SHP77 (cell line): ENCODE measurements at regions not wholly inside any gene's neighbourhood (a gene's known extent, or its start where the extent isn't known, plus 50 kb on each side); places are given as distances from the start of the nearest gene placed in this dataset.

ENCODE experiments used
- DNase-seq, 2 experiments: peaks; one replicate each; lab custom pipeline; 2025; lab: John Stamatoyannopoulos, UW

DNA sequence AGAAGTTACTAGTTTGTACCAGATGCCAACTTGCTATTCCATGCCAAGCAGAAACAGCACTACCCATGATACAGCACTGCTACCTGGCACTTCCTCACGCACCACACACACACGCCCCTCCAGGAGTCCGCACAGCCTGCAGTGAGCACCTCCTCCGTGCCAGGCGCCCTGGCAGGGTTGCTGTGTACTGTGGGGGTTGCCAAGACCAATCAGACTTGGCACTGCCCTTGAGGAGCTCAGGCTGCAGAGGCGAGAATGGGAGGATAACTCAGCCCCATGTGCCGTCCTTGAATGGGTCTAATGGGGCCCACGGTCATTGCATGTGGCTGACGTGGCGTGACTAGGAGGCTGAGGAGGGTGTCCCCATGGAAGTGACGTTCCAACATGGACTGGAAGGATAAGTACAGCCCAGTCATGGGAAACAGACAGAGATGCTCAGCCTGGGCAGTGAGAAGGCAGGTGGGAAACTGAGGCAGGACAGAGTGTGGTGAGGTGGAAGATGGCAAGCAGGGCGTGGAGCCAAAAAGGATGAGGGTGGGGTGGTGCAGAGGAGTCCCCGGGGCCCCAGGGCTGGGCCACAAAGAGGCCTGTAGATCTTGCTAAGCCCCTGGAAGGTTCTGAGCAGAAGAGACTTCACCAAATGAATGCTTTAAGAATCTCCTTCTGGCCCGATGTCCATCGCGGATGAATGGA lies 65.3 kb upstream of the C14orf180 start:
- DNase-seq, result no peak

DNA sequence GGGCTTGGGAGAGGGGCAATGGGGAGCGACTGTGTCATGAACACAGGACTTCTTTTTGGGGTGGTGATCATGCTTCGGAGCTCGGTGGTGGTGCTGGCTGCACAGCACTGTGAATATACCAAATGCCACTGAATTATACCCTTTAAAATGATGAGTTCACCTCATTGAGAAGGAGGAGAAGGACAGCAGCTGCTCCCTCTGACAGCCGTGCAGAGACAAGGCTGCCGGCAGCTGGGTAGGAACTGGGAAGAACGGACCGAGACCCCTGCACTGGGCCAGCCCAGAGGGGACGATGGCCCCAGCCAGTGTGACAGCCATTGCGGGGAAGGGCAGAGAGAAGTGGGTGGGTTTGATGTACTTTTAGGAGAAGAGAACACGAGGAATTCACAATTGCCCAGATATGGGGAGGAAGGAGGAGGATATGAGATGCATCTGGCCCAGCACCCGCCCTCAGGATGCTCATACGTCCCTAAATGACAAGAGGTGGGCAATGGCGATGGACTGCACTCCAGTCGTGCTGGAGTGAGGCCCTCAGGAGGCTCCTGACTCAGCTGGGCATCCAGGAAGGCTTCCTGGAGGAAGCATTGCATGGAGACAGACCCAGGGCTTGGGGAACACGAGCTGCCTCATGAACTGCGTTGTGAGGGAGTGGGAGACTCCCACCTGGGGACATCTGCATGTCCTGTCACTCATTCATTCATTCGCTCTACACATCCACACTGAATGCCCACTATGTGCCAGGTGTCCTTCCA lies 64.3 kb upstream of the C14orf180 start:
- no peak for DNase-seq

DNA sequence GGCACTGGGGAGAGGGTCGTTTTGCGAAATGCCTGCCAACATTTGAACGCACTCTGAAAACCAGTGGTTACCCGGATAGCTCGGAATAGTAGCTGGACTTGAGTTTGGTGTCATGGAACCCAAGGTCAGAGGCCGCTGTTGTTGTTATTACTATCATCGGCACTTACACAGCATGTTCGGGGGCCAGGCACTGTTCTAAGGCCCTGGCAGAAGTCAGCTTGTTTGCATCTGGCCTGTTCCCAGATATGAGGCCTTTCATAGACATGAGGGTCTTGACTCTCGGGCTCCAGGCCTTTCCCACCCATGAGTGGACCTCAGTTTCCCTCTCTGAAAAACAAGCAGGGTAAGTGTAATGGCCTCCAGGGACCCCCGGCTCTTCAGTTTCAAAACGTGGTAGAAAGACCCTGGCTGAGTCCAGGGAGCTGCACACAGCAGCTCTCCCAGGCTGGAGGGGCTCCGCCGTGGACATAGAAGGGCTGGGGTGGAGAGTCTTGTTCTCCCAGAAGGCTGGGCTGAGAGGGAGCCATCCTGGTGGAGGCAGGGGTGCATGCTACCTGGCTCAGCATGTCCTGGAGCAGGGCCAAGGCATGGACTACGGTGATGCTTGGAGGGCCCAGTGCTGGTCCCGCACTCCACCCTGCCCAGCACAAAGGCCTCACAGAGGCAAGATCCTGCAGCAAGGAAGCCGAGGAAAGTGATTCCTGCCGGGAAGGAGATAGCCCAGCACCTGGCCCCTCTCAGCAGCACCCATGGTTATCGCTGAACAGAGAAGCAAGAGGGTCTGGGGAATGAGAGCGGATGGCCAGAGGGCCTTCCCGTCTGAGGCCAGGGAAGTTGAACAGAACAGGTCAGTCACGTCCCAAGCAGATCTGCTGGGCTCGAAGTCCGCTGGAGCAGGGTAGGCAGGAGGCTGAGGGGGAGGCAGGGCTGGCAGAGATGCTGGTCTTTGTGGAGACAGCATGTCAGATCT lies 63.5 kb upstream of the C14orf180 start:
- no peak for DNase-seq

DNA sequence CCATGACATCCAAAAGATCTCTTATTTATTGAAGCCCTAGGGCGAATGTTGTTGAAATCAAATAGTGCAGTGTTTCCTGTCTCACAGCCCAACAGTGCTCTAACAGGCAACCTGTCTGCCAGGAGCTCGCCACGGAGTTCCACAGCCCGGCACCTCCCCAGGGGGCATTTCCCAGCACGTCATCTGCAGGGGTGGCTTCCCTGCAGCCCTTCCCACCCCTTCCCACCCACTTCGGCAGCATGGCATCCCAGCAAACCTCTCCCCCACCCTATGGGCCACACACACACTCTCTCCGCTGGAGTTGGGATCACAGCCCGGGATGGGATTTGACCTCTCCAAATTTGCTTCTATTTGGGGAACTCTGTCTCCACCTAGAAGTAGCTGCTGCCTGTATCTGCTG lies 62.7 kb upstream of the C14orf180 start:
- DNase-seq, result no peak

DNA sequence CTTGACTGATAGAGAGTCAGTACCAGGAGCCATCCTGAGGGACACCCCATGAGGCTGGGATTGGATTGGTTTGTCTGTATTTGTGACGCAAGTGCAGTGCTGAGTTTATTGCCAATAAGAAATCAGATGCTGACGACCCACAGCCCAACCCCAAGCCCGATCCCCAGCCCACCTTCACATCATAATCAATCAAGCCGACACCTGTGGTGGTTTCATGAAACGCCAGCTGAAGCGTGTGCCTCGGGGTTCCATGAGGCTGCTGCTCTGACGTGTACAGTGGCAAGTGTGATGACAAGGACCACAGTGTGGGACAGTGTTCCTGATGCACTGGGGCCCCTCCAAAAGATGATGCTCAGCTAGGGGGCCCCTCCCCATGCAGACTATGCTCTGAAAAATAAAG lies 62.1 kb upstream of the C14orf180 start:
- DNase-seq, result no peak

DNA sequence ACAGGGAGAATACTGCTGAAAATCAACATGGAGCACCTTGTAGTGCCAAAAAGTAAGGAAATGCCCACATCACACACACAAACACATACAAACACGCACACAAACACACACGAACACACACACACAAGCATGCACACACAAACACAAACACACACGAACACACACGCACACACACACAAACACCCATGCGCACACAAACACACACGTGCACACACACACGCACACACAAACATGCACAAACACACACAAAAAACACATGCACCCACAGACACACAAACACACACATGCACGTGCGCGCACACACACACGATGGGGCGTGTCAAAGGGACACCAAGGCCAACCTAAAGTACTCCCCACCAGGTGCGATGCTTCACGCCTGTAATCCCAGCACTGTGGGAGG lies 61.7 kb upstream of the C14orf180 start:
- no peak for DNase-seq

DNA sequence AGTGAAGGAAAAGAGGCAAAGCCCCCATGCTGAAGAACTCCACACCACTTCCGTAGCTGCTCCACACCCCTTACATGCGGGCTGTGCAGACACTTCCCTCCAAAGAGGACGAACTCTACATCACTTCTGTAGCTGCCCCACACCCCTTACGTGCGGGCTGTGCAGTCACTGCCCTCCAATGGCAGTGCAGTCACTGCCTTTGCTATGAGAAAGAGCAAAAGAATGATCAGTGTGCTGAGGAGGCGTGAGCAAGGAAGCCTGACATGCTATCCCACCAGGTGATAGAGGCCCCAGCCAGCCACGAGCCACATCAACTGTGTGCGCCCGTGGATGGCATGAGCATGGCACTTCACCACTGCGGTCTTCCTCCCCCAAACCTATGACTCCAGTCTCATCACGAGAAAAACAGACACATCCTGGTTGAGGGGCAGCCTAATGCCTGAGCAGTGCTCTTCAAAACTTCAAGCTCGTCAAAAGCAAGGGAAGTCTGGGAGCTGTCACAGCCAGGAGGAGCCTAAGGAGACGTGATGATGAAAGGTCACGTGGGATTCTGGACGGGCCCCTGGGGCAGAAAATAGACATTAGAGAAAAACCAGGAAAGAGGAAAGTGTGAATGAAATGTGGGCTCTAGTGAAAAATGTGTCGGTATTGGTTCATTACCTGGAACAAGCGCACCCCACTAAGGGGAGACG lies 60.8 kb upstream of the C14orf180 start:
- DNase-seq, result no peak

DNA sequence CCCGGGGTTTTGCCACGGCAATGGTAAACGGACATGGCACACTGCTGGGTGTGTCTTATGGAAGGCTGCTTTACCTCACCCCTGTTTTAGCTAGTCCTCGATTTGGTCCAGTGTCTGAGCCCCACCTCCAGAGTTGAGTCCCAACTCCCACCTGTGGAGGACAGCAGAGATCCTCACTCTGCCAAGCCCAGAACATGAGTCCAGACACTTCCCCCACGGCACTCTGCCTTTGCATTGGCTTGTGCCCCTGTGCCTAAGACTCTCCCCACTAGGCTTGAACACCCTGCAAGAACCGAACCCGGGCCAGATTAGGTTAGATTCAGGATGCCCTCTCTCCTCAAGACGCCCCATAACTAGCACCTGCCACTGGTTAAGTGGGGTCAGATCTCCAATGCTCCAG lies 59.8 kb upstream of the C14orf180 start:
- no peak for DNase-seq

DNA sequence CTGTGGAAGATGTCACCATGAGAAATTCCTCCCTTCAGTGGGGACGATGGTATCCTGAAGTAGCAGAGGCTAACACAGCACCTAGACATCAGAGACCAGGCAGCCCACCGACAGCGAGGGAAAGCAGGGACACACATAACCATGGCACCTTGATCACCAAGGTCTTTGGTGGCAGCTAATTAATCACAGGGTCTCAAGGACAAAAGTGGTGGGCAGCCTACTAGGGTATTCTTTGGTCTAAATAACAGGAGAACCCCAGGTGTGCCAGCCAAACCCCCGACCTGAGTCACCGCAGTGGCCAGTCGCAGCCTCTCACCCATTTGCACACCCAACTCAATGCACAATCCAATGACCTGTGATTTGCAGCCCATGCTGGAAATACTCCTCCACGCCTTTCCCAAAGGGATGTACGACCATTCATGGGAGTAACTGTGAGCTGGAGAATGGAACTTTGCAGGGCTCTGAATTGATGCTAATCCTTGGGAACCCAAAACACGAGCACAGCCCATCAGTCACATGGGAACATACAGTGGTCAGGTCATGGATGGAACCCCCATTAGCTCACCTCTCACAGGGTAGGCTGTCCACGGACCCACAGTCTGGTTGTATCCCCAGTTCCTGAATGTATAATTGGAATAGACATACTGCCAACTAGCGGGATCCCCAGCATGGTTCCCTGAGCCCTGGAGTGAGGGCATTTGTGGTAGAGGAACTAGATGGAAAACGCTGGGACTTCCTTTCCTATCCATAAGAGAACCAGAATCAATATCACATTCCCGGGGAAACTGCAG lies 58.7 kb upstream of the C14orf180 start:
- DNase-seq, result no peak

DNA sequence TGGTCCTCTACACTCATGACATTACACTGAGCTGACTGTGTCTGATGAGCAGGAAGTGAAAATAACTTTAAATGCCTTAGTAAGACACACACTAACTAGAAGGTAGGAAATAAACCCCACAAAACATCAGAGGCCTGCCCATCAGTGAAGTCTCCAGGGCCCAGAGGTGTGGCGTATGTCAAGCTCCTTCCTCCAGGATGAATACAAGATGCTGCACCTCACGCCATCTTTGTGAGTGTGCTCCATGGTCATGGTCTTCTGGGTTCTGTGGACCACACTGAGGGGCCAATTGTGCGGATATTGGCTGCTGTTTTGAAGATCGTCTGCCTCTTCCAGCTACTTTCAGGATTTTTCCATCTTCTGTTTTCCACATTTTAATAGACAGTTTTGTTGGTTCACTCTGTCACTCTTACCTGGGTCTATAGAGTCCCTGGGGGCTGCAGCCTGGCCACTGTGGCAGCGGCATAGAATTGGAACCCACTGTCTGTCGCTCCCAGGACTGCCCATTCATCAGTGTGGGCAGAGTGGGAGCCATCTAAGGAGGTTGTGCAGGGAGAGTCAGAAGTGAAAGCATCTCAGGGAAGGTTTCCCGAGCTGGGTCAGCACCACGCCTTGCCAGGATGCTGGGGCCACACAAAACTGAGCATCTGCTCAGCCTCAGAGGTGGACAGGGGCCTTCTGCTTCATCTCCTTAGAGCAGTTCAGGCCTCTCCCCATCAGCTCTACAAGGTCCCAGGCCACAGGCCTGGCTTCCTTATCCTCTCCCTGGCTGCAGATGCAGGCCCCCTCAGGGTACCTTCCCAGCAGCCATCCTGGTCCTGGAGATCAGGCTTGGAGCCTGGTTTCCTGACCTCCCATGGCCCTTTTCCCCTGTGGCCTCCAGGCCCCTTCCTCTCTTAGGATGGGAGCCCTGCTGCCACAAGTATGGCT lies 57.5 kb upstream of the C14orf180 start:
- DNase-seq, result no peak

DNA sequence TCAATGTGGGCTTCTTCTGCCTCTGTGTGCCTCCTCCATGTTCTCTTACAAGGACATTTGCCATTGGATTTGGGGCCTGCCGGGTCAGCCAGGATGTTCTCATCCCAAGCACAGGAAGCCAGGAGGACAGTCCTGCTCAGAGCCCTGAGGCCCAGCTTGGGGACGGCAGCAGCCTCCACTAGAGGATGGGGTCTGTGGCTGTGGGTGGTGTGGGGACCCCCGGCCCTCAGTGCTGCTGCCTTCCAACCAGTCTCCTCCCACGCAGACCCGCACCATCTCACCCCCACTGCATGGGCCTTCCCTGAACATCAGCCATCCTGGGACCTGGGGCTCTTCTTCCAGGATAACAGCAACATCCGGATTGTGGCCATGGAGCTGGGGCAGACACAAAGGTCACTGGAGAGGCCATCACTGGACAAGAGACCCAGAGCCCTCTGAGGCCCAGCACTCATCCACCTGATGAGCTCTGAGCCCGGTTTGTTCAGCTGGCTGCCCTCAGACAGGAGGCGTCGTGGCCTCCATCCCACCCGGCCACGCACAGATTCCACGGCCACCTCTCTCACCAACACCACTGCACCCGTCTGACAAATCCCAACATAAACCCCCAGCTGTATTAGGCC lies 56.5 kb upstream of the C14orf180 start:
- DNase-seq, result no peak

DNA sequence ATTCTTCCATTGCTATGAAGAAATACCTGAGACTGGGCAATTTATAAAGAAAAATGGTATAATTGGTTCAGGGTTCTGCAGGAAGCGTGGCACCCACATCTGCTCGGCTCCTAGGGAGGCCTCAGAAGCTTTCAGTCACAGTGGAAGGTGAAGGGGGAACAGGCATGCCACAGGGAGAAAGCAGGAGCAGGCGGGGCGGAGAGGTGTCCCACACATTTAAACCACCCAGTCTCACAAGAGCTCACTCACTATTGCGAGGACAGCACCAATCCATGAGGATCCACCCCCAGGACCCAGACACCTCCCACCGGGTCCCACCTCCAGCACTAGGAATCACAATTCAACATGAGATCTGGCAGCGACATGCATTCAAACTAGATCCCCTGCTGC lies 56.0 kb upstream of the C14orf180 start:
- DNase-seq, result no peak

DNA sequence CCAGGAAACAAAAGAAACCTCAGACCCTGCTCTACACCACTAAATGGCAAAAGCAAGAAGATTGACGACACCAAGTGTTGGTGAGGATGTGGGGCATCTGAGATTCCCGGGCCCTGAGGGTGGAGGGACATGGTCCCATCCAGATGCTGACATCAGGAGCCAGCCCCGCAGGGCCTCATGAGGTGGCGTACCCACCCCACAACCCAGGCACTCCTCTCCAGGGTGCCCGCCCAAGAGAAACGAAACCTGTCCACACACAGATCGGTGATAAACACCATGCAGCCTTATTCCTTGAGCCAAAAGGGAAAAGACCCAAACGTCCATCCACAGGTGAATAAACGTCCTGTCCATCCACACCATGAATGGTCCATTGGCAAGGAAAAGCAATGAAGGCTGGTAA lies 54.8 kb upstream of the C14orf180 start:
- no peak for DNase-seq

DNA sequence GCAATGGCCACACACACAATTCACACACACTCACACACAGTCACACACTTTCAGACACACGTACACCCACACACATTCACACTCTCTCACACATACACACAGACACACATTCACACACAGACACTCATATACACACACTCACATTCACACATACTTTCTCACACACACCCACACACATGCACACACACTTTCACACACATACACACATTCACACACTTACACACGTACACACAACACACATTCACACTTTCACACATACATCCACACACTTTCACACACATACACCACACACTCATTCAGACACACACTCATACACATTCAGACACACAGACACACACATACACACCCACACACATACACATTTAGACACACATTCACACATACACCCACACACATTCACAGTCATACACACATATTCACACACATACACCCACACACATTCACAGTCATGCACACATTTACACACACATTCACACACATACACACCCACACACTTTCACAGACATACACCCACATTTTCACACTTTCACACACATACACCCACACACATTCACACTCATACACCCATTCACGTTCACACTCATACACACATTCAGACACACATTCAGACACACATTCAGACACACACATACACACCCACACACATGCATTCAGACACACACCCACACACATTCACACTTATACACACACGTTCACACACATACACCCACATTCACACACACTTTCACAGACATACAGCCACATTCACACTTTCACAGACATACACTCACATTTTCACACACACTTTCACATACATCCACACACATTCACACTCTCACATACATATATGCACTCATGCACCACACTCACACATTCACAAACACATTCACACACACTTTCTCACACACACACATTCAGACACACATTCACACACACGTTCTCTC lies 52.6 kb upstream of the C14orf180 start:
- DNase-seq, result no peak

DNA sequence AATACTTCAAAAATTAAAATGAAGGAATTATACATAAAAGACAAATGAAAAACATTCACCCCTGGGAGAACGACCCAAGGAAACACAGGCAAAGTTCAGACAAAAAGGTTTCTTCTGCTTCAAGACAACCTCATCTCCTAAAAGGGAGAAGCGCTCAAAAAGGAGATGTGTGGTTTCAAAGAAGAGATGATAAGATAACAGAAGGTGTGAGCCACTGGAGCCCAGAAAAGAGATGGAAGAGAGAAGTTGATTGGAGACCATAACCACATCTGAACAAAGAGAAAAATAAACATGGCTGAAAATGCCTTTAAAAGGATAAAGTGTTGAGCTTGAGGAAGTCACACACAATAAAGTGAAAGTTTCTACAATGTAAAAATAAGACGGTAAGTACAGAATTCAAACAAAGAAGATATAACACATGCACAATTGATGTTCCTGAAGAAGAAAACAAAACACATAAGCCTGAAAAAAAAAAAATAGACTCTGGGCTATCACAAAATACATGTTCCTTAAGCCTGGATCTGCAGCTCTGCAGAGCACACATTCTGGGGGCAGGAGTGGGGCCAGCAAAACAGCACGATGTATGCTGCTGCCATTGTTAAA lies 51.6 kb upstream of the C14orf180 start:
- DNase-seq, result no peak

DNA sequence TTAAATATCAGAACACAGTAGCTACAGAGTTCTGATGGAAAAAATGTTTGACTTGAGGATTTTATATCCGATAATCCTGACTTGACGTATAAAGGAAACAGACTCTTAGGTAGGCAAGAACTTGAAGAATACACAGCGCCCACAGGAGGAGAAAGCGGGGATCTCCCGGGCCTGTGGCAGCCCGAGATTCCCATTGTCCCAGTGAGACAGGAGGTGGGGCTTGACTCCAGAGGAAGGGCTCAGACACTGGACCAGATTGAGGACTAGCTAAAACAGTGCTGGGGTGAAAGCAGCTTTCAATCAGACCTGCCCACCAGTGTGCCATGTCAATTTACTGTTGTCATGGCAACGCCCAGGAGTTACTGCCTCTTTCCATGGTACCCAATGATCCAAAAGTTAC lies 51.1 kb upstream of the C14orf180 start:
- DNase-seq, result no peak
